OCI-LY7 (cell line): ENCODE measurements at regions not wholly inside any gene's neighbourhood (a gene's known extent, or its start where the extent isn't known, plus 50 kb on each side); places are given as distances from the start of the nearest gene placed in this dataset.

ENCODE experiments used
- BruUV-seq: library from RNA; stranded (reverse); fragments of 400-500 nt; replicated peaks from 2 replicates; lab custom pipeline; 2021; lab: Mats Ljungman, UMichigan
- CTCF ChIA-PET: fragments of 300-600 bp; sonication (Branson Sonifier 250); formaldehyde crosslinking; loops from one replicate; lab custom pipeline; 2022; ENCODE audit warnings: antibody characterized with exemption; ENCODE audit not compliant: unreplicated experiment; lab: Charles Lee
- POLR2A ChIA-PET: fragments of 300-600 bp; sonication (Branson Sonifier 250); formaldehyde crosslinking; loops from one replicate; lab custom pipeline; 2022; ENCODE audit warnings: antibody characterized with exemption; lab: Charles Lee
- DNase-seq: peaks from one replicate; pipeline ENCODE4 v3.0.0-alpha.2; 2015; ENCODE audit warnings: low spot score
- H2AFZ ChIP-seq: fragments of 200-600 bp; sonication (generic), shearing (Covaris generic); 2 replicates; pipeline ENCODE4 v1.6.1; 2014; ENCODE audit warnings: mild to moderate bottlenecking, antibody characterized with exemption, low read length, moderate library complexity
- H3K27ac ChIP-seq: fragments of 200-600 bp; sonication (generic); 2 replicates; pipeline ENCODE4 v1.5.1; 2014; ENCODE audit warnings: mixed run types, low read depth, mild to moderate bottlenecking, moderate library complexity, low read length, inconsistent platforms; ENCODE audit not compliant: poor library complexity, severe bottlenecking
- H3K36me3 ChIP-seq: fragments of 200-600 bp; sonication (generic); 2 replicates; pipeline ENCODE4 v1.6.1; 2014; ENCODE audit warnings: mild to moderate bottlenecking, antibody characterized with exemption, low read length, moderate library complexity, mixed read lengths; ENCODE audit not compliant: insufficient read depth
- H3K4me1 ChIP-seq: fragments of 200-600 bp; sonication (generic); 2 replicates; pipeline ENCODE4 v1.5.1; 2014; ENCODE audit warnings: mild to moderate bottlenecking, low read length; ENCODE audit not compliant: insufficient read depth, poor library complexity, severe bottlenecking
- H3K4me2 ChIP-seq: fragments of 200-600 bp; sonication (generic); 2 replicates; pipeline ENCODE4 v1.6.1; 2014; ENCODE audit warnings: mild to moderate bottlenecking, low read length
- H3K4me3 ChIP-seq: fragments of 200-600 bp; sonication (generic); 2 replicates; pipeline ENCODE4 v1.5.1; 2014; ENCODE audit warnings: mild to moderate bottlenecking, low read depth, low read length; ENCODE audit not compliant: poor library complexity, severe bottlenecking
- H3K79me2 ChIP-seq: fragments of 200-600 bp; sonication (generic); 2 replicates; pipeline ENCODE4 v1.6.1; 2016; ENCODE audit warnings: low read depth, mild to moderate bottlenecking, low read length, moderate library complexity, mixed read lengths; ENCODE audit not compliant: insufficient read depth
- H3K9me2 ChIP-seq: fragments of 200-600 bp; sonication (generic); 2 replicates; pipeline ENCODE4 v1.6.1; 2016; ENCODE audit warnings: mild to moderate bottlenecking, low read length, mixed read lengths; ENCODE audit not compliant: insufficient read depth
- H3K9me3 ChIP-seq: fragments of 200-600 bp; sonication (generic); 2 replicates; pipeline ENCODE4 v1.6.1; 2014; ENCODE audit warnings: mild to moderate bottlenecking, mixed run types, low read length, mixed read lengths
- H4K20me1 ChIP-seq: fragments of 200-600 bp; sonication (generic); 2 replicates; pipeline ENCODE4 v1.6.1; 2014; ENCODE audit warnings: mild to moderate bottlenecking, antibody characterized with exemption, low read length, moderate library complexity, mixed read lengths; ENCODE audit not compliant: insufficient read depth
- CTCF ChIP-seq: fragments of 200-600 bp; sonication (generic); conservative IDR thresholded peaks from 2 replicates; pipeline ENCODE4 v1.5.1; 2014; ENCODE audit warnings: mild to moderate bottlenecking, antibody characterized with exemption, low read length, moderate library complexity, mixed read lengths
- EZH2phosphoT487 ChIP-seq: fragments of 200-600 bp; sonication (generic); IDR thresholded peaks from 2 replicates; pipeline ENCODE4 v1.6.1; 2018; ENCODE audit warnings: low read depth, borderline replicate concordance, mild to moderate bottlenecking, mixed run types, antibody characterized with exemption, low read length, moderate library complexity, mixed read lengths
- intact Hi-C: fragments of 100-400 bp; cut with micrococcal nuclease; formaldehyde crosslinking; loops from one replicate; pipeline ENCODE4 v1.10.0; 2022; ENCODE audit not compliant: unreplicated experiment

DNA sequence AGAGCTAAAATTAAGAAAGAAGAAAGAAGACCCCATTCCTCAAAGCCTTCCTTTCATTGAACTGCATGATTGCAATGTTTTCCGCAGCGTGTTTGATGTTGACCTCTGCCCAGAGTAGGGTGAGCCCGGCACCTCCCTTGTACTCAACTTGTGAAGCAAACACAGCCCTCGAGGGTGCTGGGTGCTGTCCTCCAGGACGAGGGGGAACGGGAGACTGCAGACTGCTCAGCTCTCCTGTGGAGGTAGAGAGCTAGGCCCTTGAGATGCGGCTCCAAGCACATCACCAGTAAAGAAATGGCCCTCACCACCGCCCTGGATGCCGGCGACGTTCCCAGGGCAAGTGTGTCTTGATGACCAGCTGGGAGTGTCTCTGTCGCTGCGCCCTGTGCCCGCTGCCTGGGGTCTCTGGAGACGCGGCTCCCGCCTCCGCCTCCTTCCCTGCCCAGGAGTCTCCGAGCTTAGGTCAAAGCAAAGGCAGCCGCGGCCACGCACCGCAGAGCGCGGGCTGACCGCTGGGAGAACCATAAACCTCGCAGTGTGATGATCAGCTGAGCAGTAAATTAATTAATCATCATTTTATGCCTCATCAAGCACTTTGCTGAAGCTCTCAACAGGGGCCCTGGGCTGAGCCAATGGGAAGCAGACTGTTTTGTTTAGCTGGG lies 108.7 kb downstream of the IRX2 start:
- POLR2A ChIA-PET, result interaction anchor here (0.8 kb wide), 1 partner anchor 20 kb away, joined by 3 read pairs; no protein-coding TSS in a partner anchor
- no peaks in the 10 kb centered on the region for H3K79me2 ChIP-seq
- DNase-seq, result no peak
- no TSS peak for BruUV-seq
- H3K4me1 ChIP-seq, result no peaks in the 10 kb centered on the region
- TF ChIP-seq CTCF, result no peak
- no peak for TF ChIP-seq EZH2phosphoT487
- intact Hi-C loops, result no loop called here
- H3K9me3 ChIP-seq, result no peaks in the 10 kb centered on the region
- H3K9me2 ChIP-seq, result no peaks in the 10 kb centered on the region
- H2AFZ ChIP-seq, result no peak overlapping the region
- no peaks in the 10 kb centered on the region for H4K20me1 ChIP-seq
- CTCF ChIA-PET, result no interaction called here
- no peak overlapping the region for H3K27ac ChIP-seq
- H3K36me3 ChIP-seq, result no peaks in the 10 kb centered on the region
- no peak overlapping the region for H3K4me2 ChIP-seq
- H3K4me3 ChIP-seq, result no peak overlapping the region

- CTCF ChIA-PET, result no interaction called here
- intact Hi-C loops, result no loop called here
- H3K9me3 ChIP-seq, result no peaks in the 10 kb centered on the region
- H3K4me1 ChIP-seq, result no peaks in the 10 kb centered on the region
- no peak overlapping the region for H3K27ac ChIP-seq
- no peaks in the 10 kb centered on the region for H4K20me1 ChIP-seq
- no peaks in the 10 kb centered on the region for H3K36me3 ChIP-seq
- H3K79me2 ChIP-seq, result no peaks in the 10 kb centered on the region
- BruUV-seq, result no TSS peak
- no peak overlapping the region for H3K4me3 ChIP-seq
- POLR2A ChIA-PET, result no interaction called here
- no peak overlapping the region for H3K4me2 ChIP-seq
- H3K9me2 ChIP-seq, result no peaks in the 10 kb centered on the region
- TF ChIP-seq CTCF (no peak), EZH2phosphoT487 (no peak)
- no peak overlapping the region for H2AFZ ChIP-seq
- DNase-seq, result no peak
Measured at GRCh38 chr5:2640717-2641116, 110.8 kb downstream of the IRX2 start.

- no peaks in the 10 kb centered on the region for H3K4me1 ChIP-seq
- no TSS peak for BruUV-seq
- DNase-seq, result no peak
- no peaks in the 10 kb centered on the region for H3K79me2 ChIP-seq
- H3K9me2 ChIP-seq, result no peaks in the 10 kb centered on the region
- H2AFZ ChIP-seq, result no peak overlapping the region
- TF ChIP-seq EZH2phosphoT487 (no peak), CTCF (no peak)
- no peaks in the 10 kb centered on the region for H4K20me1 ChIP-seq
- intact Hi-C loops, result no loop called here
- ChIA-PET CTCF (no interaction called here), POLR2A (no interaction called here)
- H3K9me3 ChIP-seq, result no peaks in the 10 kb centered on the region
- H3K36me3 ChIP-seq, result no peaks in the 10 kb centered on the region
- H3K4me3 ChIP-seq, result no peak overlapping the region
- H3K27ac ChIP-seq, result no peak overlapping the region
- no peak overlapping the region for H3K4me2 ChIP-seq
Measured at GRCh38 chr5:2639425-2639824, 112.1 kb downstream of the IRX2 start.
